T-cell (primary cell): ENCODE measurements at regions not wholly inside any gene's neighbourhood (a gene's known extent, or its start where the extent isn't known, plus 50 kb on each side); places are given as distances from the start of the nearest gene placed in this dataset.
A peak's percentile ranks its signal among the peaks of the same experiment; 100 is the strongest.

Experiments used
- ATAC-seq, 4 experiments: fragments of 200-7000 bp in 3 of 4; fragments of 150-1000 bp in 1 of 4; cut with Tn5 transposase; replicated peaks in 1 of 4; 1 replicate in 3 of 4; 2 replicates in 1 of 4; pipeline ENCODE4 v1.10.0; 2021; ENCODE audit warnings: moderate library complexity in 3 of 4, mild to moderate bottlenecking in 2 of 4, moderate number of reproducible peaks in 1 of 4
- CTCF ChIA-PET, 2 donors: fragments of 300-600 bp; sonication (Branson Sonifier 250); formaldehyde crosslinking; loops; one replicate each; lab custom pipeline; 2022; ENCODE audit warnings: antibody characterized with exemption in 2 of 2; lab: Charles Lee
- POLR2A ChIA-PET, 2 donors: fragments of 300-600 bp; sonication (Branson Sonifier 250); formaldehyde crosslinking; loops; one replicate each; lab custom pipeline; 2022; ENCODE audit warnings: antibody characterized with exemption in 2 of 2; lab: Charles Lee
- DNase-seq, 35 experiments: peaks; one replicate each; pipeline versions ENCODE4 v3.0.0 to v3.0.0-alpha.2; 2013 to 2023
- H3K27ac ChIP-seq: one replicate; pipeline ENCODE4 v1.5.1; 2013; ENCODE audit warnings: low read length
- H3K27me3 ChIP-seq, 2 experiments: replicated peaks in 1 of 2; 1 replicate in 1 of 2; 2 replicates in 1 of 2; pipeline versions ENCODE4 v1.6.1 to v1.7.0; 2013; ENCODE audit warnings: low read length in 1 of 2, mixed read lengths in 1 of 2; ENCODE audit not compliant: control insufficient read depth in 2 of 2, insufficient read depth in 2 of 2; ENCODE audit errors: extremely low read depth in 1 of 2
- H3K36me3 ChIP-seq, 2 donors: 1 replicate in 1 of 2; 2 replicates in 1 of 2; pipeline versions ENCODE4 v1.6.1 to v1.7.0; 2013; ENCODE audit warnings: low read length in 1 of 2; ENCODE audit not compliant: control insufficient read depth in 2 of 2, insufficient read depth in 1 of 2; ENCODE audit errors: extremely low read depth in 1 of 2
- H3K4me1 ChIP-seq, 2 experiments: 1 replicate in 1 of 2; 2 replicates in 1 of 2; pipeline versions ENCODE4 v1.6.1 to v1.7.0; 2013; ENCODE audit warnings: low read length in 2 of 2, mixed read lengths in 1 of 2; ENCODE audit not compliant: insufficient read depth in 2 of 2, control insufficient read depth in 1 of 2; ENCODE audit errors: extremely low read depth in 1 of 2
- H3K4me3 ChIP-seq, 2 donors: 1 replicate in 1 of 2; 2 replicates in 1 of 2; pipeline versions ENCODE4 v1.5.1 to v1.7.0; 2013; ENCODE audit warnings: mild to moderate bottlenecking in 2 of 2, low read length in 1 of 2, moderate library complexity in 1 of 2; ENCODE audit not compliant: control insufficient read depth in 1 of 2; ENCODE audit errors: extremely low read depth in 1 of 2
- H3K9me3 ChIP-seq: 2 replicates; pipeline ENCODE4 v1.7.0; 2013
- H3K27ac Mint-ChIP-seq, 2 donors: one replicate each; pipeline ENCODE4 v1.8.0; 2020 to 2021; ENCODE audit warnings: mild to moderate bottlenecking in 2 of 2, mixed read lengths in 2 of 2
- H3K27me3 Mint-ChIP-seq, 2 donors: one replicate each; pipeline ENCODE4 v1.8.0; 2021 to 2022; ENCODE audit warnings: mixed read lengths in 2 of 2
- H3K36me3 Mint-ChIP-seq: one replicate; pipeline ENCODE4 v1.8.0; 2021; ENCODE audit warnings: mixed read lengths
- H3K4me1 Mint-ChIP-seq, 3 donors: one replicate each; pipeline ENCODE4 v1.8.0; 2020 to 2022; ENCODE audit warnings: mixed read lengths in 3 of 3, mild to moderate bottlenecking in 1 of 3
- H3K4me3 Mint-ChIP-seq, 3 donors: one replicate each; pipeline ENCODE4 v1.8.0; 2020 to 2022; ENCODE audit warnings: mild to moderate bottlenecking in 3 of 3, mixed read lengths in 3 of 3, moderate library complexity in 3 of 3
- H3K9me3 Mint-ChIP-seq, 3 donors: one replicate each; pipeline ENCODE4 v1.8.0; 2020 to 2022; ENCODE audit warnings: mixed read lengths in 3 of 3
- WGBS: methylation state at CpG from one replicate; pipeline ENCODE4 v1.1.5; 2013; ENCODE audit warnings: missing lambda C conversion rate; ENCODE audit not compliant: insufficient coverage; 5-methylcytosine and 5-hydroxymethylcytosine counted together

- DNase-seq (peak in 2 of 35 experiments; percentile 4 to 56), ATAC-seq (peak; percentile 71 to 81 (median 75))
- H3K27me3 Mint-ChIP-seq, result no peaks in the 10 kb centered on the region
- Histone ChIP-seq H3K4me1 (peaks cover 4 to 7% of the 10 kb centered on the region in 2 experiments), H3K27me3 (no peaks in the 10 kb centered on the region), H3K4me3 (peak overlapping the region in 1 of 2 donors; percentile 38), H3K27ac (peak overlapping the region; percentile 72), H3K36me3 (no peaks in the 10 kb centered on the region), H3K9me3 (no peaks in the 10 kb centered on the region)
- H3K27ac Mint-ChIP-seq, result peak overlapping the region; percentile 55 to 94
- H3K9me3 Mint-ChIP-seq, result peaks cover 0 to 1% (median 0%) of the 10 kb centered on the region in 3 donors
- ChIA-PET CTCF (interaction anchor here (0.6 to 1.3 kb wide), 6 partner anchors 15 to 1169 kb away, joined by 3 to 4 read pairs (median 4); partner anchors contain the start of gene C1orf52 (in 1 of the 2)), POLR2A (interaction anchor here (0.5 to 1.1 kb wide), 5 partner anchors 10 to 450 kb away, joined by 3 to 5 read pairs (median 3); no protein-coding TSS in a partner anchor)
- H3K4me3 Mint-ChIP-seq, result peak overlapping the region; percentile 64 to 71 (median 66)
- H3K4me1 Mint-ChIP-seq, result peaks cover 20 to 36% (median 26%) of the 10 kb centered on the region in 3 donors
- no CpG with 5 or more reads among the region's 3 CpGs for WGBS
- H3K36me3 Mint-ChIP-seq, result peaks cover 2% of the 10 kb centered on the region
These were observed 53.4 kb upstream of the PRKACB start for GRCh38 chr1:84090447-84091245.

DNA sequence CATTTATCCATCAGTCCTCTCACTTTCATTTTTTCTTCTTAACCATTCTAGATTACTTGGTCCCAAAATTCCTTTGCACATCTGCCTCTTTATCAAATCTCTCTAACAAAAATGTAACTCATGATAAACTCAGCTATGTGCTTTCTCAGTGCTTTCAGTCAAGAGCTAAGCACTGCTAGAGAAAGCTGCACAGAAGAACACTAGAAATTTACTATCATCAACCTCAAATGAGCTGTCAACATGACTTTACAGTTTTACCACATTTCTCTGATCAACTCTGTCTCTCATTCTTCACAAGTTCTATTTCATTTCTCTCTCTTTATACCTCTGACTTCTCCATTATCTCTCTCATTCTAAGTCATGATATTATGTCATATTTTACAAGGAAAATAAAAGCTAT lies 54.2 kb upstream of the PRKACB start:
- Histone ChIP-seq H3K36me3 (no peaks in the 10 kb centered on the region), H3K27ac (peak overlapping the region; percentile 72), H3K4me1 (peaks cover 4 to 7% of the 10 kb centered on the region in 2 experiments), H3K9me3 (no peaks in the 10 kb centered on the region), H3K4me3 (no peak overlapping the region), H3K27me3 (no peaks in the 10 kb centered on the region)
- peak overlapping the region; percentile 55 to 94 for H3K27ac Mint-ChIP-seq
- no peaks in the 10 kb centered on the region for H3K27me3 Mint-ChIP-seq
- no peaks in the 10 kb centered on the region for H3K36me3 Mint-ChIP-seq
- peak in 1 of 35 experiments; percentile 7 for DNase-seq
- H3K4me3 Mint-ChIP-seq, result peak overlapping the region in 2 of 3 donors; percentile 3 to 71
- CTCF ChIA-PET, result interaction anchor here (0.6 to 1.3 kb wide), 5 partner anchors 14 to 697 kb away, joined by 3 to 4 read pairs (median 4); no protein-coding TSS in a partner anchor
- H3K4me1 Mint-ChIP-seq, result peaks cover 20 to 36% (median 26%) of the 10 kb centered on the region in 3 donors
- POLR2A ChIA-PET, result interaction anchor here (0.5 to 1.1 kb wide), 4 partner anchors 9 to 451 kb away, joined by 3 to 4 read pairs (median 3); no protein-coding TSS in a partner anchor
- no peaks in the 10 kb centered on the region for H3K9me3 Mint-ChIP-seq
- ATAC-seq, result no peak

GRCh38 chr1:84089465-84089864 lies 54.6 kb upstream of the PRKACB start:
- no peaks in the 10 kb centered on the region for H3K27me3 ChIP-seq
- peaks cover 0 to under 1% of the 10 kb centered on the region in 2 donors for H3K27me3 Mint-ChIP-seq
- ChIA-PET CTCF (interaction anchor here in 1 of 2 donors (1.3 kb wide), 1 partner anchor 33 kb away, joined by 4 read pairs; no protein-coding TSS in a partner anchor), POLR2A (interaction anchor here in 1 of 2 donors (1.1 kb wide), 1 partner anchor 9 kb away, joined by 3 read pairs; no protein-coding TSS in a partner anchor)
- no peaks in the 10 kb centered on the region for H3K36me3 ChIP-seq
- H3K4me3 Mint-ChIP-seq, result no peak overlapping the region
- H3K4me1 ChIP-seq, result peaks cover 4 to 7% of the 10 kb centered on the region in 2 experiments
- no peaks in the 10 kb centered on the region for H3K9me3 ChIP-seq
- ATAC-seq (no peak), DNase-seq (no peak)
- no peaks in the 10 kb centered on the region for H3K36me3 Mint-ChIP-seq
- H3K27ac Mint-ChIP-seq, result peak overlapping the region; percentile 55 to 94
- peaks cover 20 to 36% (median 26%) of the 10 kb centered on the region in 3 donors for H3K4me1 Mint-ChIP-seq
- H3K27ac ChIP-seq, result no peak overlapping the region
- no peak overlapping the region for H3K4me3 ChIP-seq
- H3K9me3 Mint-ChIP-seq, result no peaks in the 10 kb centered on the region

DNA sequence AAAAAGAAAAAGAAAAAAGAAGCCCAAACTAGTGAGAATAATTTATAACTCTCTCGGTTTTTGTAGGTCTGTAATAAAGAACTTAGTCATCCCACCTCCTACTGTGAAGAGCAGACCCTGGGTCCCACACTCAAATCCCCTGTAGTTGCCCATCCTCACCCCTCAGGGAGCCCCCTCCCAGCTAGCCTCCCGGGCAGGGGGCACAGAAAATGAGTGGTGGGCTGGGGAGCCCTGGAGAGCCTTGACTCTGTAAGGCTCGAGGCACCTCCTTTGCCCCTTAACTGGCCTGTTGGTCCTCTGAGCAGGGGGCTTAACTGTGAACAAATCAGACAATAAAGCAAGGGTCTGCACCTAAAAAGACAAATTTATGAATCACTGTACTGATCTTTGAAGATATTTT lies 57.5 kb upstream of the PRKACB start:
- H3K4me3 Mint-ChIP-seq, result no peak overlapping the region
- Histone ChIP-seq H3K27ac (no peak overlapping the region), H3K4me1 (peaks cover 4 to 7% of the 10 kb centered on the region in 2 experiments), H3K36me3 (no peaks in the 10 kb centered on the region), H3K4me3 (no peak overlapping the region), H3K27me3 (no peaks in the 10 kb centered on the region), H3K9me3 (no peaks in the 10 kb centered on the region)
- WGBS, result no CpG with 5 or more reads among the region's 3 CpGs
- peaks cover 18 to 22% (median 21%) of the 10 kb centered on the region in 3 donors for H3K4me1 Mint-ChIP-seq
- ChIA-PET CTCF (no interaction called here), POLR2A (no interaction called here)
- H3K27ac Mint-ChIP-seq, result no peak overlapping the region
- ATAC-seq (no peak), DNase-seq (no peak)
- H3K9me3 Mint-ChIP-seq, result no peaks in the 10 kb centered on the region
- peaks cover 0 to 11% of the 10 kb centered on the region in 2 donors for H3K27me3 Mint-ChIP-seq
- no peaks in the 10 kb centered on the region for H3K36me3 Mint-ChIP-seq

- no peaks in the 10 kb centered on the region for H3K9me3 Mint-ChIP-seq
- Histone ChIP-seq H3K27me3 (no peaks in the 10 kb centered on the region), H3K27ac (no peak overlapping the region), H3K36me3 (no peaks in the 10 kb centered on the region), H3K4me1 (peaks cover 3 to 4% of the 10 kb centered on the region in 2 experiments), H3K4me3 (no peak overlapping the region), H3K9me3 (no peaks in the 10 kb centered on the region)
- WGBS, result 90% methylated on average over 4 of the region's 5 CpGs
- no peak overlapping the region for H3K4me3 Mint-ChIP-seq
- H3K4me1 Mint-ChIP-seq, result peaks cover 16 to 19% (median 18%) of the 10 kb centered on the region in 3 donors
- H3K27me3 Mint-ChIP-seq, result peaks cover 0 to 11% of the 10 kb centered on the region in 2 donors
- ATAC-seq (no peak), DNase-seq (no peak)
- ChIA-PET CTCF (no interaction called here), POLR2A (no interaction called here)
- no peak overlapping the region for H3K27ac Mint-ChIP-seq
- no peaks in the 10 kb centered on the region for H3K36me3 Mint-ChIP-seq
These were observed 57.9 kb upstream of the PRKACB start for GRCh38 chr1:84086189-84086588.

DNA sequence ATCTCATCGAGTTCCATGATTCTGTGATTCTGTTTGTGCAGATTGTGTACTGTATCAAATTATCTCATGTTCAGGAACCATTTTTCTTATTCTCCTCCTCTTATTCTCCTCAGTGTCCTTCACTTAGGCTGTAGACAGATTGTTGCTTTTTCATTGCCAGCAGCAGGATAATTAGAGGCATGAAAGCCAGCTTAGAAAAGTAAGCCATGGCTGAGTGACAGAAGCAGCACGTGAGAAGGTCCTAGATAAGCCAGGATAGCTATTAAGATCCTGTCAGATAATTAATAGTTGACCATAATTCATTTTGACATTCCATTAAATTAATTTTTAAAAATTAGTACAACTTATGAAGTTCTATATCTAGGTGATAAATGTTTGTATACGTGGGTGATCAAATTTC lies 60.8 kb upstream of the PRKACB start:
- WGBS, result no CpG with 5 or more reads among the region's 3 CpGs
- ATAC-seq, result no peak
- Mint-ChIP-seq H3K4me1 (peaks cover 6 to 8% (median 7%) of the 10 kb centered on the region in 3 donors), H3K27me3 (peaks cover 0 to 13% of the 10 kb centered on the region in 2 donors), H3K27ac (no peak overlapping the region), H3K9me3 (no peaks in the 10 kb centered on the region), H3K36me3 (no peaks in the 10 kb centered on the region), H3K4me3 (no peak overlapping the region)
- CTCF ChIA-PET, result no interaction called here
- Histone ChIP-seq H3K27ac (no peak overlapping the region), H3K4me3 (no peak overlapping the region), H3K27me3 (peaks cover 0 to 4% of the 10 kb centered on the region in 2 experiments), H3K4me1 (peaks cover 0 to 7% of the 10 kb centered on the region in 2 experiments), H3K9me3 (no peaks in the 10 kb centered on the region), H3K36me3 (no peaks in the 10 kb centered on the region)
- POLR2A ChIA-PET, result interaction anchor here in 1 of 2 donors (0.5 kb wide), 1 partner anchor 1738 kb away, joined by 4 read pairs; no protein-coding TSS in a partner anchor
- DNase-seq, result no peak
